COR-L47 (cell line): ENCODE measurements at regions not wholly inside any gene's neighbourhood (a gene's known extent, or its start where the extent isn't known, plus 50 kb on each side); places are given as distances from the start of the nearest gene placed in this dataset.
"Not testable (repeated sequence)": the region's sequence is repeated elsewhere in the genome, so short reads cannot be mapped to it uniquely, and the experiment has no call there.

Experiments
- DNase-seq: peaks from one replicate; lab custom pipeline; 2025; lab: John Stamatoyannopoulos, UW

DNA sequence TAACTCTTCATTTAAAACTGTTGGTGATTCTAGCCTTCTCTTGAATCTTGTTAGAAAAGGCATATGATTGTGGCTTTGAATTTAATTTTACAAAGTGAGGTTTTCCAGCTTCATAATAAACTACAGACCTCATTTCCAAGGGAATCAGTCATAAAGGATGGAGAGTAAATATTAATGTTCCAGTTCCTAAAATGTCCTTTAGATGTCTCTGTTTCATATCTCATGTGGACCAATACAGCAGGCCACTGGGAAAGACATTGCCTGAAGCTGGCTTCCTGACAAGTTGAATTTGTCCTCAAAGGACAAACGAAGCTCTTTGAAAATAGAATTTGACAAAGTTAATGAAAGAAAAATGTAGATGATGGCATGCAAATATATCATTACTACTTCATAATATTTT lies 125.4 kb downstream of the ZNF330 start:
- peak; percentile 66 for DNase-seq

GRCh38 chr4:141347684-141348083 lies 127.0 kb downstream of the ZNF330 start:
- DNase-seq, result no peak

DNA sequence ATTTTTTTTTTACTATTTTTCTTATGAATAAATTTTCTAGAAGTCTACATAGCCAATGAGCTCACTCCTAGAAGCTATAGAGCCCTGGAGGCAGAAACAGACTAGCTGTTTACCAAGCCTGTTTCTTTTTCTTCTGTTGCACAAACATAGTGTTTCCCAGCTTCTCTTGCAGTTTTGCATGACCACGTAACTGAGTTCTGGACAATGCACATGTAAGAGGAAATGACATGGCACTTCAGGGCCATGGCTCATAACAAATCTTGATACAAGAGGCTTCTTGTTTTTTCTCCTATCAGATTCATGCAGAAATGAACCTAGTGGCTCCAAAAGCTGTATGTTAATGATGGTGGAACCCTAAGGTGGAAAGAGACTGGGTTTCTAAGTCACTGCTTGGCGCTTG lies 127.4 kb downstream of the ZNF330 start:
- no peak for DNase-seq

DNA sequence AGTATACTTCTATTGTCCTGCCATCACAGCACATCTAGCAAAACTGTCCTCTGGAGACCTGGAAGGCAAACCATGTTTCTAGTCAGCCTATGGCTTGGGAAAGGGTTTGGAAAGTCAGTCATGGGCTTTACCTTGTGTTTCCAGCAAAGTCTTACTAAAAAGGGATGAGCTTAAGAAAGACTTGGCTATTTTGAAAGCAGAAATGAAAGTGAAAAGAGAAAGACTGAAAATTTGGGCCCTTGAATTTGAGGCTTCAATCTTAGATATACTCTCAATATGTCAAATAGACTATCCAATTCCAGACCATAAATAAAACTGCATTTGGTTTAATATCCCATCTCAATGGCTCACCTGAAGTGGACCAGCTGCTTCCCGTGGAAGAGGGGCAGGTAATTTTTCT lies 127.9 kb downstream of the ZNF330 start:
- DNase-seq, result no peak

GRCh38 chr4:141349236-141349635 lies 128.5 kb downstream of the ZNF330 start:
- no peak for DNase-seq

- peak; percentile 86 for DNase-seq
These were observed 129.6 kb downstream of the ZNF330 start for GRCh38 chr4:141350122-141350905.

DNA sequence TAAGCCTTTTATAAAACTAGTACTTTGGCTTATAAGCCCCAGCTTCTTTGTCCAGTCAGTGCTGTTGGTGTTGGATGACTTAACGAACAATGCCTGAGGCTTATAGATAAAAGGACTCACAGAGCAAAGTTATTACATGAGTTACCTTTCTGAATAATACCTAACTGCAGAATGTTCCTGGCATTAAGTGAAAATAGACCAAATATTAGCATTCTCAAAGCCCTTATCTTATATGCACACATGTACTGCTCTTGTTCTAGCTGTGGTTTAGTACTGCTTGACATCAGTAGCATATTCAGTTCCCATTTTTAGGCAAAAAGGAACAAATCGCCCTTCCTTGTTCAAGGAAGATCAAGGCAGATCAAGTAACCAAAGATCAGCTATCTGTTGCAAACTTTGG lies 131.6 kb downstream of the ZNF330 start:
- no peak for DNase-seq

DNA sequence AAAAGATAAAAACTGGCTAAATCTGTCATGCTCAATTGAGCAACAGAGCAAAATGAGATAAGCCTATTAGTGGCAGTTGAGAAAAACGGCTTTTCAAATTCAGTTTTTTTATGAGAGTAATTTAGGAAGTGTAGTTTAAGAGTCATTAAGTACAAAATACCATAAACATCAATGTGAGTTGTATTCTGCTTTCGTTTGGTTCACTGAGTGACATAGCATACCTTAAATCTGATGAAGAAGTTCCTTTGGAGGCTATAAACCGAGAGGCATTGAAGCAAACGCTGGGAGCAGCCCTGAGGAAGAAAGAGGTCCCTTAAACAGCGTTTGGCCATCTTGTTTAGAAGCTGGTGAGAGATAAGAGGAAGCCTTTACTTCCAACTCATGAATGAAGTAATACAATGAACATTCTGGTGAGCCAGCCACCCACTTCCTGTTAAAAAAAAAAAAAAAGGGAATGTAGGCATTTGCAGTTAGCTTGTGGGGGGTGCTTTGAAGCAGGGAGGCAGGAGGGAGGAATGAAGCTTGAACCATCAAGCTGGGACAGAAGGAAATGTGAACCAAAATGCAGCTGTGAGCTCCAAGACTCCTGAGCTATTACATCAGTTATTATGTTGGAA lies 132.3 kb downstream of the ZNF330 start:
- DNase-seq, result no peak

DNA sequence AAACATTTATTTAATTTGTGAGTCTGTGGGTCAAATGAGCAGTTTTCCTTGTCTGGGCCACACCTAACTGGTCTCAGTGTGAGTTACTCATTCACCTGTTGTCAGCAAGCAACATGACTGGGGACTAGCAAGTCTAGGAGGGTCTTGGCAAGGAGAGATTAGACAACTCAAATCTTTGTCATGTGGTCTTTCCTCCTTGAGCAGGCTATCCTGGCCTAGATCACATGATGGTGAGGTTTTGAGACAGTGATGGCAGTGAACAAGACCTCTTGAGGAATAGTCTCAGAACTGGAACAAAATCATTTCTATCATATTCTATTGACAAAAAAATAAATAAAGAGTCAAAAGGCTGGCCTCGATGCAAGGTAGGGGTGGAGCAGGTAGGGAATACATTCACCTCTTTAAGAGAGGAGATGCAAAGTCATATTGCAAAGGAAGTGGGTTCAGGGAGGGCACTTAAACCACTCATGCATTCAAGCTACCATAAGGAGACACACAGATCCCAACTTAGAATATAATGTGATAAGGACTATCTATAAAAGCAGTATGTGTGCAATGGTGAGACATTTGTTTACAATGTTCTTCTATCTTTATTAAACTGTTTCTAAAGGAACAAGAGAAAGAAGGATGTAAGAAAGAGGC lies 135.7 kb downstream of the ZNF330 start:
- no peak for DNase-seq

DNA sequence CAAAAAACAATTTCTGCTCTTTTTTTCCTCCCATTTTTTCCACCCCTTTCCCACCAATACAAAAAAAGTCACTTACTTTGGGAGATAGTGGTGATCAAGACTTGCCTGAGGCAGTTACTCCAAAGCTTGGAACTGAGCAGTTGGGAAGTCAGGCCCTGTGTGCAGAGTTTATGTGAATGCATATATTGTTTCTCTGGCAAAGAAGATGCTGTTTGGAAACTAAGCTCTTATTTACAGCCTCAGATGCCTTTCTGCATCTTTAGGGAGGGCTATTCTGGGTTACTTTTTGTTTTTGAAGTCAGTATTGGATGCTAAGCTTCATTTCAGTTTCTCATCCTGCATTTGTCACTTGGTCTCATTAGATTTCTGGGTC lies 136.3 kb downstream of the ZNF330 start:
- DNase-seq, result no peak

DNA sequence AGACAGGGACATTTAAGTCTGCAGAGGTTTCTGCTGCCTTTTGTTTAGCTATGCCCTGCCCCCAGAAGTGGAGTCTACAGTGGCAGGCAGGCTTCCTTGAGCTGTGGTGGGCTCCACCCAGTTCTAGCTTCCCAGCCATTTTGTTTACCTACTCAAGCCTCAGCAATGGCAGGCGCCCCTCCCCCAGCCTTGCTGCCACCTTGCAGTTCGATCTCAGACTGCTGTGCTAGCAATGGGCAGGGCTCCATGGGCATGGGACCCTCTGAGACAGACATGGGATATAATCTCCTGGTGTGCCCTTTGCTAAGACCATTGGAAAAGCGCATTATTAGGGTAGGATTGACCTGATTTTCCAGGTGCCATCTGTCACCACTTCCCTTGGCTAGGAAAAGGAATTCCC lies 147.5 kb downstream of the ZNF330 start:
- DNase-seq, result not testable (repeated sequence)

- no peak for DNase-seq
These were observed 150.5 kb downstream of the ZNF330 start for GRCh38 chr4:141371206-141371605.

DNA sequence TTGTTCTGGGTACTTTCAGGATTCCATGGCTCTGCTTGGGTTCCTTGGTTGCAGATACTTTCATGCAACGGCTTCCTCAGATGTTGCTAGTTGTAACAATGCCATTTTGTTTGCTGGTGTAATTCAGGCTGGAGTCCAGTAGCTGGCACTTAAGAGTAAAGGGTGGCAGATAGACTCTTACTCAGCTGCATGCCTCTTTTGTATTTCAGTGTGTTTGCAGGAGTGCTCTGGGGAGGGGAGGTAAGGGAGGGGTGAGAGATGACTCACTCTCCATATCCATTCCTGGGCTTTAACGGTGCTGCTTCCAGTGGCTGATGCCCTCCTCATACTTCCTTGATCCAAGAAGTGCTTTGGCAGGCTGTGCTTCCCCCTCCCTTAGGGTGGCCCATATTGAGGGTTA lies 155.2 kb downstream of the ZNF330 start:
- peak; percentile 68 for DNase-seq

DNA sequence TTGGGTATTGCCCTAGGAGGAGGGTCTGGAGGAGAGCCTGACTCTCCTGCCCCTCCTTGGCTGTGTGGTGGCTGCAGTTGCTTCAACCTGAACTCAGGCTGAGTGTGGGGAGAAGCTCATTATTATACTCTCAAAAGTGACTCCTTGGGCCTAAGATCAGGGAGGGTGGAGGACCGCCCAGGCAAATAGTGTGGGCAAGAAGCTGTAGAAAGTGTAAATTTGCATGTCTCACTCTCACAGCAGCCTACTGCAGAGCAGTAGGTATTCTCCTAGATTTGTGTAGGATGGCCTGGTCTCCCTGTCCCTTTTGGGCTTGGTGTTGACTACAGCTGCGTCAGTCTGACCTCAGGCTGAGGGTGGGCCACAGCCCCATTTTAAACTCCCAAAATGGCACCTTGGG lies 156.1 kb downstream of the ZNF330 start:
- DNase-seq, result no peak

DNA sequence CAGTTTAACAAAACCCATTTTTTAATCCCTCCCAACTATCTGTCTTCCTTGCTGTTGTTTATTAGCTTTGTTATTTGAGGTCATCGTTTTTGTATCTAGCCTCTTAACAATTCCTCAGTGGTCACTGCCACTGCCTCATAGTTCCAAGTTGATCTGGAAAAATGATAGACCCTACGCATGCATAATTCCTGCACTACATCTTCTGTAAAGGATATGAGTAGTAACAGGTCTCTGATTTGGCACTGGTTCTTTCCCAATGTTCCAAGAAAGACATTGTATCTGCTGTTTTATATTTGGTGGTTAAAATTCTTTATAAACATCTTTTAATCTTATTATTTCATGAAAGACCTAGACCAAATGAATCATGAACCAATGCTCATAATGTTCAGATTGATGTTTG lies 166.6 kb downstream of the ZNF330 start:
- DNase-seq, result no peak

- no peak for DNase-seq
These were observed 167.8 kb downstream of the ZNF330 start for GRCh38 chr4:141388481-141388880.

DNA sequence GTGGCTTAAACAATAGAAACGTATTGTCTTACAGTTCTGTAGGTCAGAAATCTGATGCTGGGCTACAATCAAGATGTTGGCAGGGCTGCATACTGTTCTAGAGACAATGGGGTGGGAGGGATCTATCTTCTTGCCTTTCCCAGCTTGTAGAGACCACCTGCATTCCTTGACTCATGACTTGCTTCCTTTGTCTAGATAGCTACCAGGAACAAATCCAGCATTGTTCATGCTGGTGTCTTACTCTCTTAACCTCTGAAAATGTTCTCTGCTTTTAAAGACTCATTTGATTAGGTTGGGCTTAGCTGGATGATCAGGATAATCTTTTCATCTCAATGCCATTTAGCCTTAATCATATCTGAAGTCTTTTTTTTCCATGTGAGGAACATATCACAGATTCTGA lies 169.0 kb downstream of the ZNF330 start:
- no peak for DNase-seq

DNA sequence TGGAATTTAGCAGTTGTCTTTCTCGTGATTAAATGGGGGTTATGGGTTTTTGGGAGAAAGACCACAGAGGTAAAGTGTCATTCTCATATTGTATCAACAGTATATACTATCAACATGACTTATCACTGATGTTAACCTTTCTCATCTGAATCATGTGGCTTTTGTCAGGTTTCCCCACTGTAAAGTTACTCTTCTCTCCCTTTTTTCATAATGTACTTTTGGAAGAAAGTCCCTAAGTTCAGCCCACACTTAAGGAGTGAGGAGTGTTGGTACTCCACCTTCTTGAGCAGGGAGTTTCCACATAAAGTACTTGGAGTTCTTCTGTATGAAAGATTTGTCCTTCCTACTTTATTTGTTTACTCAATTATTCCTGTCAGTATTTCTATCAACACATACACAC lies 169.9 kb downstream of the ZNF330 start:
- DNase-seq, result no peak

- DNase-seq, result no peak
These were observed 170.6 kb downstream of the ZNF330 start for GRCh38 chr4:141391293-141391692.

DNA sequence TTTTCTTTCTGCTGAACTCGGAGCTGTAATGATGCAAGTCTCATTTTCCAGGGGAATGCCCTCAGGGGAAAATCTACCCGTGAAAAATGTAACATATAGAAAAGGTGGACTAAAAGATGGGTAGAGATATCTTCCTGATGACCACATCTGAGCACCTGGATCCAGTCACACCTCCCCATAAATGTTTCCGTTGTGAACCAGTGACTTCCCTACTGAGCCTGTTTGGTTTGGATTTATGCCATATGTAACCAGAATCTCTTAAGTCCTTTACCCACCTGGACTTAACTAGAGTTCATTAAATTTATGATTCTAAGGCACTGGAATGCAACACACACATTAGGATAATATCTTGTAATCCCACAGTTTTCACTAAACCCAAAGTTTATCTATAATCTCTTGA lies 171.1 kb downstream of the ZNF330 start:
- DNase-seq, result peak; percentile 82

DNA sequence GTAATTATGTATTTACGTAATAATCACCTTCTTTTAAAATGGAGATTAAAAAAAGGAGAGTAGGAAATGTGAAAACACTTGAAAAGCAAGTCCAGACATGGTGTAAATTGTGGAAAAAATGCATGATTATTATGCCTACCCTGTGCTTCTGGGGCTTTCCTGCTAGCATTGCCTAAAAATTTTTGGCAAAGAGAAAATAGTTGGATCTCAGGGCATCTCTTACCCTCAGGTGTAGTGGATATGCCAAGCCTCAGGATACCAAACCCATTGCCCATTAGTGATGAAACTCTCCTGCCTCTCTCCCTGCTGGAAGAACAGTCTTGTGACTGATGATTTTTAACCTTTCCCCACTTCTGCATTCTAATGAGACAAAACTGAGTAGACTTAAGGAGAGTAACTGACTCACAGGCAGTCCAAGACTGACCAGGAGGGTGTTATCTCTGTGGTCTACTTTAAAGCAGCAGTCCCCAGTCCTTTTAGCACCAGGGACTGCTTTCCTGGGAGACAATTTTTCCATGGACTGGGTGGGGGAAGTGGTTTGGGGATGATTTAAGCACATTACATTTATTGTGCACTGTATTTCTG lies 174.6 kb downstream of the ZNF330 start:
- no peak for DNase-seq

- no peak for DNase-seq
These were observed 175.2 kb downstream of the ZNF330 start for GRCh38 chr4:141395919-141396318.

DNA sequence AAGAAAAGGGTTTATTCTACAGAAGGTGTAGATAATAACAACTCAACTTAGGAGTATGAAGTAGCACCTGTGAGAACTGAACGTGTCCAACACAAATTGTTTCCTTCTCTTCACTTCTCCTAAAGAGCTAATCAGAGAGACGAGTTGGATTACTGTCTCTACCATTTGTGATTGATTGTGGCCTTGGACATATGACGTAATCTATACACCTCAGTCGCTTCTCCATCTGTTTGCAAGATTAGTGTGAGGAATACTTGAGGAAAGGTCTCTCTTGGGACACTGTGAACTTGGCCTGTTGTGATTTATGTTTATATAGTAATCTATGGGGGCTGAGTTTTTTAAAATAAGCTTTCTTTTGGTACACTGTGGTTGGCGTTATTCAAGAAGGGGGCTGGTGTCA lies 182.0 kb downstream of the ZNF330 start:
- DNase-seq, result no peak
